Panc1 (cell line): ENCODE measurements at regions not wholly inside any gene's neighbourhood (a gene's known extent, or its start where the extent isn't known, plus 50 kb on each side); places are given as distances from the start of the nearest gene placed in this dataset.

ENCODE experiments used
- ATAC-seq: fragments of 200-7000 bp; cut with Tn5 transposase; 2 replicates; pipeline ENCODE4 v1.9.1; 2020; ENCODE audit warnings: mild to moderate bottlenecking, moderate library complexity
- BruUV-seq: library from RNA; stranded (reverse); fragments of 400-500 nt; replicated peaks from 2 replicates; lab custom pipeline; 2021; lab: Mats Ljungman, UMichigan
- CTCF ChIA-PET: fragments of 300-600 bp; sonication (Branson Sonifier 250); formaldehyde crosslinking; loops from one replicate; lab custom pipeline; 2022; ENCODE audit warnings: antibody characterized with exemption; lab: Charles Lee
- POLR2A ChIA-PET: fragments of 300-600 bp; sonication (Branson Sonifier 250); formaldehyde crosslinking; loops from one replicate; lab custom pipeline; 2022; ENCODE audit warnings: antibody characterized with exemption; lab: Charles Lee
- DNase-seq: peaks from one replicate; pipeline ENCODE4 v3.0.0-alpha.2; 2010; ENCODE audit warnings: low read depth, low spot score
- H3K27ac ChIP-seq: 2 replicates; pipeline ENCODE4 v1.5.1; 2011; ENCODE audit warnings: mild to moderate bottlenecking, low read length, inconsistent platforms
- H3K27me3 ChIP-seq: fragments of 200-500 bp; sonication (Bioruptor generic); 2 replicates; pipeline ENCODE4 v1.6.0; 2014; ENCODE audit warnings: low read length, inconsistent platforms; ENCODE audit not compliant: control insufficient read depth, insufficient read depth
- H3K36me3 ChIP-seq: fragments of 200-500 bp; sonication (Bioruptor generic); 2 replicates; pipeline ENCODE4 v1.5.1; 2014; ENCODE audit warnings: inconsistent platforms, mild to moderate bottlenecking, low read length, moderate library complexity; ENCODE audit not compliant: control insufficient read depth, insufficient read depth
- H3K4me1 ChIP-seq: 2 replicates; pipeline ENCODE4 v1.5.1; 2011; ENCODE audit warnings: inconsistent platforms, mild to moderate bottlenecking, low read length, moderate library complexity; ENCODE audit not compliant: control insufficient read depth, insufficient read depth
- H3K4me3 ChIP-seq, 2 experiments: 2 replicates each; pipeline ENCODE4 v1.5.1; 2011 to 2012; ENCODE audit warnings: low read depth in 2 of 2, low read length in 2 of 2, mild to moderate bottlenecking in 2 of 2, inconsistent platforms in 1 of 2, moderate library complexity in 1 of 2
- H3K9me3 ChIP-seq: fragments of 200-500 bp; sonication (Bioruptor generic); 2 replicates; pipeline ENCODE4 v1.5.1; 2014; ENCODE audit warnings: low read depth, mild to moderate bottlenecking, inconsistent platforms, low read length, moderate library complexity; ENCODE audit not compliant: control insufficient read depth, insufficient read depth
- SIN3A ChIP-seq: IDR thresholded peaks from 2 replicates; pipeline ENCODE4 v1.6.1; 2012; ENCODE audit warnings: low read depth, mild to moderate bottlenecking, low read length, moderate library complexity, borderline replicate concordance; ENCODE audit not compliant: insufficient read depth
- TCF7L2 ChIP-seq: IDR thresholded peaks from 2 replicates; pipeline ENCODE4 v1.6.1; 2011; ENCODE audit warnings: mild to moderate bottlenecking, low read depth, low read length, inconsistent platforms
- in situ Hi-C: cut with HindIII; loops from 2 replicates; pipeline ENCODE4 v1.10.0; 2016; ENCODE audit warnings: low sequenced_read_pairs, low pct_unique_long_range_greater_than_20kb
- intact Hi-C: fragments of 100-400 bp; cut with micrococcal nuclease; formaldehyde crosslinking; loops from one replicate; pipeline ENCODE4 v1.10.0; 2022; ENCODE audit not compliant: unreplicated experiment
- TF ChIP-seq, protein P1 (sequence below), 2 experiments: IDR thresholded peaks; 2 replicates each; pipeline ENCODE4 v1.6.1; 2011 to 2012; ENCODE audit warnings: low read depth in 2 of 2, control low read depth in 1 of 2, low read length in 1 of 2, mild to moderate bottlenecking in 1 of 2, moderate library complexity in 1 of 2; ENCODE audit not compliant: insufficient read depth in 1 of 2
- TF ChIP-seq, protein P2 (sequence below): fragments of 450-650 bp; IDR thresholded peaks from 2 replicates; pipeline ENCODE4 v1.5.1; 2017; ENCODE audit warnings: mild to moderate bottlenecking

DNA sequence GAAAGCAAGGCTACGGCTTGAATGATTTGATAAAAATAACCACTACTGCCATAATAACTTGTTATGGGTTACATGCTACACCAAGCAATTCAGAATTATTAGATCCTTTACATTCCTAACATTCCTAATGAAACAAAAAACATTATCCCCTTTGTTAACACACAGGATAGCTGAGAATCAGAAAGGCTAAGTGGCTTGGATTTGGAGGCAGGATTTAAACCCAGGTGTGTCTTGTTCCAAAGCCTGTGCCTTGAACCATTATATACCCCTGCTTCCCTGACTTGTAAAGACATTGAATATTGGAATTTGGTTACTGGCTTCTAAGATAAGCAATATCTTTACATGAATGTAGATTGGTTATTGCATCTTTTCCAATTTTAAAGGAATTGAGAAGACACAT, 417.1 kb upstream of the GOLIM4 start:
- no peak overlapping the region for H3K4me3 ChIP-seq
- in situ Hi-C loops (no loop called here), intact Hi-C loops (no loop called here)
- H3K36me3 ChIP-seq = no peaks in the 10 kb centered on the region
- no peaks in the 10 kb centered on the region for H3K4me1 ChIP-seq
- H3K27me3 ChIP-seq = no peaks in the 10 kb centered on the region
- no peaks in the 10 kb centered on the region for H3K9me3 ChIP-seq
- ATAC-seq (no peak), DNase-seq (no peak)
- CTCF ChIA-PET = no interaction called here
- BruUV-seq = no TSS peak
- H3K27ac ChIP-seq = no peak overlapping the region
- TF ChIP-seq, protein P1, sequence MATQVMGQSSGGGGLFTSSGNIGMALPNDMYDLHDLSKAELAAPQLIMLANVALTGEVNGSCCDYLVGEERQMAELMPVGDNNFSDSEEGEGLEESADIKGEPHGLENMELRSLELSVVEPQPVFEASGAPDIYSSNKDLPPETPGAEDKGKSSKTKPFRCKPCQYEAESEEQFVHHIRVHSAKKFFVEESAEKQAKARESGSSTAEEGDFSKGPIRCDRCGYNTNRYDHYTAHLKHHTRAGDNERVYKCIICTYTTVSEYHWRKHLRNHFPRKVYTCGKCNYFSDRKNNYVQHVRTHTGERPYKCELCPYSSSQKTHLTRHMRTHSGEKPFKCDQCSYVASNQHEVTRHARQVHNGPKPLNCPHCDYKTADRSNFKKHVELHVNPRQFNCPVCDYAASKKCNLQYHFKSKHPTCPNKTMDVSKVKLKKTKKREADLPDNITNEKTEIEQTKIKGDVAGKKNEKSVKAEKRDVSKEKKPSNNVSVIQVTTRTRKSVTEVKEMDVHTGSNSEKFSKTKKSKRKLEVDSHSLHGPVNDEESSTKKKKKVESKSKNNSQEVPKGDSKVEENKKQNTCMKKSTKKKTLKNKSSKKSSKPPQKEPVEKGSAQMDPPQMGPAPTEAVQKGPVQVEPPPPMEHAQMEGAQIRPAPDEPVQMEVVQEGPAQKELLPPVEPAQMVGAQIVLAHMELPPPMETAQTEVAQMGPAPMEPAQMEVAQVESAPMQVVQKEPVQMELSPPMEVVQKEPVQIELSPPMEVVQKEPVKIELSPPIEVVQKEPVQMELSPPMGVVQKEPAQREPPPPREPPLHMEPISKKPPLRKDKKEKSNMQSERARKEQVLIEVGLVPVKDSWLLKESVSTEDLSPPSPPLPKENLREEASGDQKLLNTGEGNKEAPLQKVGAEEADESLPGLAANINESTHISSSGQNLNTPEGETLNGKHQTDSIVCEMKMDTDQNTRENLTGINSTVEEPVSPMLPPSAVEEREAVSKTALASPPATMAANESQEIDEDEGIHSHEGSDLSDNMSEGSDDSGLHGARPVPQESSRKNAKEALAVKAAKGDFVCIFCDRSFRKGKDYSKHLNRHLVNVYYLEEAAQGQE (IDR thresholded peaks at IDR 0.05; ENCODE audit: insufficient read depth in 1 of 2, low read depth in 2 of 2, low read length in 1 of 2) = no peak
- TF ChIP-seq, protein P2, sequence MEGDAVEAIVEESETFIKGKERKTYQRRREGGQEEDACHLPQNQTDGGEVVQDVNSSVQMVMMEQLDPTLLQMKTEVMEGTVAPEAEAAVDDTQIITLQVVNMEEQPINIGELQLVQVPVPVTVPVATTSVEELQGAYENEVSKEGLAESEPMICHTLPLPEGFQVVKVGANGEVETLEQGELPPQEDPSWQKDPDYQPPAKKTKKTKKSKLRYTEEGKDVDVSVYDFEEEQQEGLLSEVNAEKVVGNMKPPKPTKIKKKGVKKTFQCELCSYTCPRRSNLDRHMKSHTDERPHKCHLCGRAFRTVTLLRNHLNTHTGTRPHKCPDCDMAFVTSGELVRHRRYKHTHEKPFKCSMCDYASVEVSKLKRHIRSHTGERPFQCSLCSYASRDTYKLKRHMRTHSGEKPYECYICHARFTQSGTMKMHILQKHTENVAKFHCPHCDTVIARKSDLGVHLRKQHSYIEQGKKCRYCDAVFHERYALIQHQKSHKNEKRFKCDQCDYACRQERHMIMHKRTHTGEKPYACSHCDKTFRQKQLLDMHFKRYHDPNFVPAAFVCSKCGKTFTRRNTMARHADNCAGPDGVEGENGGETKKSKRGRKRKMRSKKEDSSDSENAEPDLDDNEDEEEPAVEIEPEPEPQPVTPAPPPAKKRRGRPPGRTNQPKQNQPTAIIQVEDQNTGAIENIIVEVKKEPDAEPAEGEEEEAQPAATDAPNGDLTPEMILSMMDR = no peak
- POLR2A ChIA-PET = no interaction called here

DNA sequence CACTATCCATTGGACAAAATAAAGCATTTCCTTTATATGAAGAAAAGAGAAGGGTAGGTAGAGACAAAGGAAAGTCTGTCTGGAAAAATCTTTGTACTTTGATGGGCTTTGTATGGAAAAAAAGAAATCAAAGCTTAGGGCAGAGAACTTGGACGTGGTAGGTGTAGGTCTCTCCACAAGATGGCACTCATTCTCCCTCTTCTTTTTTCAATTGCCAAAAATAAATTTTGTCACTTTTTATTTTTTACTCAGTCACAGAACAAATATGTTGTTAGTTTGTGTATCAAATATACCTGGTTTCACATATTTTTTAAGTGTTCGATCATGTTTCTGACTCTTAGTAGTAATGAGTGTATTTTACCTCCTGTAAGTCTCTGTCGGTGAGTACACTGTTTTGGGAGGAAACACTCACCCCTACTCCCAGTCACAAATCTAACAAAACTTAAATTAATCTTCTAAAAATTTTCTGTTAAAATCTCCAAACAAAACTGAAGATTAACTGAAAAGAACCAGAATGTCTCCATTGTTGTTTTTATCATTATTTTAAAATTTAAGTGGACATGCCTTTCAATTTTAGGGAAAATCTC, 415.8 kb upstream of the GOLIM4 start:
- no peak overlapping the region for H3K4me3 ChIP-seq
- BruUV-seq = no TSS peak
- no peaks in the 10 kb centered on the region for H3K27me3 ChIP-seq
- H3K9me3 ChIP-seq = no peaks in the 10 kb centered on the region
- ChIA-PET POLR2A (no interaction called here), CTCF (interaction anchor here (0.7 kb wide), 1 partner anchor 328 kb away, joined by 3 read pairs; no protein-coding TSS in a partner anchor)
- TF ChIP-seq SIN3A (no peak), TCF7L2 (no peak)
- TF ChIP-seq, protein P2 = peak; percentile 44; the same call in 1 of the 2 replicates
- H3K27ac ChIP-seq = no peak overlapping the region
- H3K36me3 ChIP-seq = no peaks in the 10 kb centered on the region
- no peaks in the 10 kb centered on the region for H3K4me1 ChIP-seq
- intact Hi-C loops = loop anchor here (1.0 kb wide), 1 partner anchor 336 kb away; no protein-coding TSS in a partner anchor
- no peak for ATAC-seq
- DNase-seq = peak; percentile 8
- in situ Hi-C loops = no loop called here
